GM21390 (cell line): ENCODE measurements at regions not wholly inside any gene's neighbourhood (a gene's known extent, or its start where the extent isn't known, plus 50 kb on each side); places are given as distances from the start of the nearest gene placed in this dataset.
A peak's percentile ranks its signal among the peaks of the same experiment; 100 is the strongest.
"Not testable (repeated sequence)": the region's sequence is repeated elsewhere in the genome, so short reads cannot be mapped to it uniquely, and the experiment has no call there.

Experiments
- ATAC-seq: cut with Tn5 transposase; IDR thresholded peaks from one replicate; pipeline ENCODE4 v1.9.1; 2021; ENCODE audit not compliant: unreplicated experiment

DNA sequence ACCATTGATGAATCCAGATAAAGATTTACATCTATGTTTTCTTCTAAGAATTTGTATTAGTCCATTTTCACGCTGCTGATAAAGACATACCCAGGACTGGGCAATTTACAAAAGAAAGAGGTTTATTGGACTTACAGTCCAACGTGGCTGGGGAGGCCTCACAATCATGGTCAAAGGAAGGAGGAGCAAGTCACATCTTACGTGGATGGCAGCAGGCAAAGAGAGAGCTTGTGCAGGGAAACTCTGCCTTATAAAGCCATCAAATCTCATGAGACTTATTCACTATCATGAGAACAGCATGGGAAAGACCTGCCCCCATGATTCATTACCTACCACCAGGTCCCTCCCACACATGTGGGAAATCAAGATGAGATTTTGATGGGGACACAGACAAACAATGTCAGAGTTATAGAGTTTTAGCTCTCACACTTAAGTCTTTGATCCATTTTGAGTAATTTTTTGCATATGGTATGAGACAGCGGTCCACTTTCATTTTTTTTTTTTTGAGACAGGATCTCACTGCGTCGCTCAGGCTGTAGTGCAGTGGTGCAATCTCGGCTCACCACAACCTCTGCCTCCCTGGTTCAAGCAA, 53.5 kb upstream of the JADE2 start:
- not testable (repeated sequence) for ATAC-seq

DNA sequence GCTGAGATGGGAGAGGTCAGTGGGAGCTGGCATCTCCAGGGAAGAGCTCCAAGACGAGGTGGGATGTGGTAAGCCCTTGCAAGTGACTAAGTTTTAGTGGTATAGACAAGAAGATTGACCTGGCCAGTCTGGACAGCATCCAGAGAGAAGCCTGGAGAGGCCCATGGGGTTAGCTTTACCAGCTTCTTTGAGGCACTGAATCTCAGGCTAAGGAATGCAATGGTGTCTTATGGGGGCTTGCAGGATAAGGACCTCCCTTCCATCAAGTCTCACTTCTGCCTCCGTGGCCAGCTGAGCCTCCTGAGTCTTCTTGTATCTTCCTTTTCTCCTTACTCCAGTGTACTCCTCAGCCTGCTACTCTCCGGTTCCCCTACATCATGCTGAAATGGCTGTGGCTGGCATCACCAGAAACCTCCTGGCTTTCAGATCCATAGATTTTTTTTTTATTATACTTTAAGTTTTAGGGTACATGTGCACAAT, 56.5 kb upstream of the JADE2 start:
- no peak for ATAC-seq

DNA sequence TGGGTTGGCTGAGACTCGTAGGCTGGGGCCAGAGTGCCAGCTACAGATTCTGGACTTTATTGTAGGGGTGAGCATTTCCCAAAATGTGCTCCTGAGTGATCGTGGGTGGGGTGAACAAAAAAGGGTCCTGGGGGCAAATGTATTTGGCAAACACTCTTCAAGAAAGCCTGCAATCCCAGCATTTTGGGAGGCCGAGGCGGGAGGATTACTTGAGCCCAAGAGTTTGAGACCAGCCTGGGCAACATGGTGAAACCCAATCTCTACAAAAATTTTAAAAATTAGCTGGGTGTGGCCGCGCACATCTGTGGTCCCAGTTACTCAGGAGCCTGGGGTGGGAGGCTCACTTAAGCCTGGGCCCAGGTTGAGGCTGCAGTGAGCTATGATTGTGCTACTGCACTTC, 55.5 kb upstream of the CDKN2AIPNL start:
- ATAC-seq = no peak

DNA sequence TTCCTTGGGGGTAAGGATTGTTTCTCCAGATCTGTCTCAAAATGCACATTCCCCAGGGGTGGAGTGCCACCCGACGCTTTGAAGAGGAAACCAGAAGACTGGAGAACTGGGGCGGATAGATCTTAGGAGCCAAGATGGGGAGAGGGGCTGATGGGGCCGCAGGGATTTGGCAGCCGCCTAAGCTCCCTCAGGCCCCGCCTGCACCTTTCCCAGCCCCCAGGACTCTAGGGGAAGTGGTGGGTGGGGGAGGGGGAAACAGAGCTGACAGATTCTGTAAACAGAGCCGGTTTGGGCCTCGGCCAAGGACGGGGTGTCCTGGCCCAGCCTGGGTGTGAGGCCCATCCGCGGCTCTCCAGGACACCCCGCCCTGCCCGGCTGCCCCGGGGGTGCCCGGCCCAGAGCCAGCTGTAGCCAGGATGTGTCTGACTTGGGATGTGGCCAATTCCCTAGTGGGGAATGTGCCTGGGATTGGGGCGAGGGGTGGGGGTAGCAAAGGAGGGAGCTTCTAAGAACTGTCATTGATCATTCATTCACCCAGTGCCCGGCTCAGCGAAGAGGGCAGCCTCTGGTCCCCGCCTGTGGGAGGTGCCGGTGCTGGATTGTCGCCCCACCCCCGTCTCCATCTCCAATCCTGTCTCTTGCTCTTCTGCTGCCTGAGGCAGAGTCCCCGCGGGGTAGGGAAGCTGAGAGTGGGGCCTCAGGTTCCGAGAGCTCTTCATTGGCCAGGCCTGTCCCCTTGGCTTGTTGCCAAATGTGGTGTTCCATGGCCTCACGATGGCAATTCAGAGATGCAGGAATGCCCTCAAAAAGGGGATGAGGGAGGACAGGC, 54.8 kb upstream of the CDKN2AIPNL start:
- peak; percentile 35 for ATAC-seq

- ATAC-seq = peak; percentile 83
Observed at GRCh38 chr5:134465816-134466240, 54.1 kb upstream of the CDKN2AIPNL start.

GRCh38 chr5:134464988-134465815, 53.5 kb upstream of the CDKN2AIPNL start:
- peak; percentile 45 for ATAC-seq

GRCh38 chr5:134463991-134464760, 52.5 kb upstream of the CDKN2AIPNL start:
- ATAC-seq = no peak

- no peak for ATAC-seq
Observed at GRCh38 chr5:134463176-134463720, 51.6 kb upstream of the CDKN2AIPNL start.

- ATAC-seq = no peak
Observed at GRCh38 chr5:134462761-134463160, 51.1 kb upstream of the CDKN2AIPNL start.

DNA sequence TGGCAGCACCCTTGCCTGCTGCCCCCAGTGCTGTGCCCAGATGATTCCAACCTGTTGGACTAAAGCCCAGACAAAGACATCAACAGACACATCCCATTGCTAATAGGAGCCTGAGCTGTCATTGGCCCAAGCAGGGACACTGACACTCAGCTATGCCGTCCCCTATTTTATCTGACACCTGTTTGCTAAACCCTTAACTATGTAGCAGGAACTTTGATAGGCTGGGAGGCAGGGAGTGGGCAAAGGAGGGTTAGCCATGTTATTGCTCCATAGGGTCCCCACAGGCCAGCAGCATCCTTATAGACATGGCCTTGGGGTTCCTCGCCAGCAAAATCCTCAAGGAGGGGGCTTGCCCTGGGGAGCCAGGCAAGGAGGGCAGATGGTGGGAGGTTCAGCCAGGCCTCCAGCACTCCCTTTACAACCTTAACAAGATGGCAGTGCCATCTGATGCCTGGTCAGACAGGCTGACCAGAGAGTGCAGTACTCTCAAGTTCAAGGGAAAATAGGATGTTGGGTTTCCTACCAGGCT, 50.4 kb upstream of the CDKN2AIPNL start:
- ATAC-seq = no peak
